ENCODE measurements at regions not wholly inside any gene's neighbourhood (a gene's known extent, or its start where the extent isn't known, plus 50 kb on each side); places are given as distances from the start of the nearest gene placed in this dataset.

GRCh38 chr16:26521626-26522025, 545.1 kb upstream of the C16orf82 start:
- Mint-ChIP-seq H3K36me3 (ENCODE audit: insufficient read depth, unreplicated experiment) (no peaks in the 10 kb centered on the region), H3K27ac (ENCODE audit: low read depth, unreplicated experiment) (no peak overlapping the region), H3K4me1 (ENCODE audit: insufficient read depth, unreplicated experiment) (no peaks in the 10 kb centered on the region), H3K9me3 (ENCODE audit: unreplicated experiment) (peaks cover 21% of the 10 kb centered on the region), H3K27me3 (ENCODE audit: insufficient read depth, unreplicated experiment) (no peaks in the 10 kb centered on the region), H3K4me3 (ENCODE audit: unreplicated experiment) (no peak overlapping the region)
- ChIA-PET POLR2A (no interaction called here), CTCF (no interaction called here)
- no peak for DNase-seq (ENCODE audit: unreplicated experiment)
- BruUV-seq (replicated peaks): no TSS peak
- TF ChIP-seq CTCF (IDR thresholded peaks at IDR 0.05; ENCODE audit: unreplicated experiment): no peak
- intact Hi-C loops (cut with micrococcal nuclease): no loop called here

- H3K4me1 Mint-ChIP-seq (ENCODE audit: insufficient read depth, unreplicated experiment): no peaks in the 10 kb centered on the region
- ChIA-PET CTCF (interaction anchor here (0.6 kb wide), 1 partner anchor 90 kb away, joined by 3 read pairs; no protein-coding TSS in a partner anchor), POLR2A (no interaction called here)
- H3K4me3 Mint-ChIP-seq (ENCODE audit: unreplicated experiment): no peak overlapping the region
- H3K27me3 Mint-ChIP-seq (ENCODE audit: insufficient read depth, unreplicated experiment): no peaks in the 10 kb centered on the region
- peaks cover 19% of the 10 kb centered on the region for H3K9me3 Mint-ChIP-seq (ENCODE audit: unreplicated experiment)
- no peak overlapping the region for H3K27ac Mint-ChIP-seq (ENCODE audit: low read depth, unreplicated experiment)
- no peaks in the 10 kb centered on the region for H3K36me3 Mint-ChIP-seq (ENCODE audit: insufficient read depth, unreplicated experiment)
- no TSS peak for BruUV-seq (replicated peaks)
- no peak for TF ChIP-seq CTCF (IDR thresholded peaks at IDR 0.05; ENCODE audit: unreplicated experiment)
- DNase-seq (ENCODE audit: unreplicated experiment): no peak
- intact Hi-C loops (cut with micrococcal nuclease): no loop called here
These were observed 542.4 kb upstream of the C16orf82 start for GRCh38 chr16:26524281-26524680.

GRCh38 chr16:26524846-26525245, 541.9 kb upstream of the C16orf82 start:
- H3K27me3 Mint-ChIP-seq (ENCODE audit: insufficient read depth, unreplicated experiment): no peaks in the 10 kb centered on the region

GRCh38 chr16:26525856-26526255, 540.9 kb upstream of the C16orf82 start:
- Mint-ChIP-seq H3K36me3 (ENCODE audit: insufficient read depth, unreplicated experiment) (no peaks in the 10 kb centered on the region), H3K27me3 (ENCODE audit: insufficient read depth, unreplicated experiment) (no peaks in the 10 kb centered on the region), H3K9me3 (ENCODE audit: unreplicated experiment) (peaks cover 18% of the 10 kb centered on the region), H3K27ac (ENCODE audit: low read depth, unreplicated experiment) (no peak overlapping the region), H3K4me3 (ENCODE audit: unreplicated experiment) (no peak overlapping the region), H3K4me1 (ENCODE audit: insufficient read depth, unreplicated experiment) (no peaks in the 10 kb centered on the region)
- POLR2A ChIA-PET: no interaction called here
- intact Hi-C loops (cut with micrococcal nuclease): no loop called here
- CTCF ChIA-PET: no interaction called here
- TF ChIP-seq CTCF (IDR thresholded peaks at IDR 0.05; ENCODE audit: unreplicated experiment): no peak
- DNase-seq (ENCODE audit: unreplicated experiment): no peak
- BruUV-seq (replicated peaks): no TSS peak

More at GRCh38 chr16:26524846-26525245, 541.9 kb upstream of the C16orf82 start:
- Mint-ChIP-seq H3K4me1 (ENCODE audit: insufficient read depth, unreplicated experiment) (no peaks in the 10 kb centered on the region), H3K36me3 (ENCODE audit: insufficient read depth, unreplicated experiment) (no peaks in the 10 kb centered on the region), H3K27ac (ENCODE audit: low read depth, unreplicated experiment) (no peak overlapping the region), H3K4me3 (ENCODE audit: unreplicated experiment) (no peak overlapping the region), H3K9me3 (ENCODE audit: unreplicated experiment) (peaks cover 19% of the 10 kb centered on the region)
- no TSS peak for BruUV-seq (replicated peaks)
- no peak for TF ChIP-seq CTCF (IDR thresholded peaks at IDR 0.05; ENCODE audit: unreplicated experiment)
- POLR2A ChIA-PET: no interaction called here
- no peak for DNase-seq (ENCODE audit: unreplicated experiment)
- CTCF ChIA-PET: no interaction called here
- intact Hi-C loops (cut with micrococcal nuclease): no loop called here

Measured in MCF 10A (cell line).